OCI-LY1 (cell line): ENCODE measurements at regions not wholly inside any gene's neighbourhood (a gene's known extent, or its start where the extent isn't known, plus 50 kb on each side); places are given as distances from the start of the nearest gene placed in this dataset.

Source experiments
- CTCF ChIP-seq: fragments of 200-600 bp; sonication (generic), shearing (Covaris generic); IDR thresholded peaks from 2 replicates; pipeline ENCODE4 v1.5.1; 2017; ENCODE audit warnings: mild to moderate bottlenecking, antibody characterized with exemption, low read length, moderate library complexity, mixed read lengths
- EZH2 ChIP-seq: fragments of 200-600 bp; sonication (generic), shearing (Covaris generic); IDR thresholded peaks from 2 replicates; pipeline ENCODE4 v1.8.0; 2017; ENCODE audit warnings: borderline replicate concordance, mixed run types, mild to moderate bottlenecking, antibody characterized with exemption, low read length, moderate library complexity, mixed read lengths

GRCh38 chr2:128666596-128666995 lies 347.9 kb upstream of the HS6ST1 start:
- TF ChIP-seq CTCF (no peak), EZH2 (no peak)
